SH-SY5Y (cell line): ENCODE measurements at regions not wholly inside any gene's neighbourhood (a gene's known extent, or its start where the extent isn't known, plus 50 kb on each side); places are given as distances from the start of the nearest gene placed in this dataset.

Experiments
- GATA2 ChIP-seq: IDR thresholded peaks from 2 replicates; pipeline ENCODE4 v1.6.1; 2011; ENCODE audit warnings: mild to moderate bottlenecking, low read depth, low read length
- GATA3 ChIP-seq: IDR thresholded peaks from 2 replicates; pipeline ENCODE4 v1.6.1; 2011; ENCODE audit warnings: low read depth, mild to moderate bottlenecking, low read length, moderate library complexity

DNA sequence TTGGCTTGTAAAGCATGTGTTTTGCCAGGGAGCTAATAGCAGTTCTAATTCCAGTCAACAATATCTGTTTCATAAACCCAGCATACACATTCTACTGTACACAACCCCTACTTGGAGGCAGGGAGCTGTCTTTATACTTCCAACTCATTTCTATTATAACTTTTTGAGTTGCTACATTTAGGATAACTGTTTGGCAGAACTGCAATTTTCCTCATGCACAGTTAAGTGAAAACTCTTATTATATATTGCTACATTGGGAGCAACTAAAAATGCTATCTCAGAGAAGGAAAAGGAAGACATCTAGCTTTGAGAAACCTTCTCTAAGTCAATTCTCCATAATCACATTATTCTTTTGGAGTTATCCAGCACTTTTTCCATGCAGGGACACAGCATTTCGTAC is 480.2 kb downstream of the RPS29 start:
- TF ChIP-seq GATA2 (no peak), GATA3 (no peak)
